GM19239 (cell line): ENCODE measurements at regions not wholly inside any gene's neighbourhood (a gene's known extent, or its start where the extent isn't known, plus 50 kb on each side); places are given as distances from the start of the nearest gene placed in this dataset.
A peak's percentile ranks its signal among the peaks of the same experiment; 100 is the strongest.

Experiments used
- DNase-seq: peaks from one replicate; pipeline ENCODE4 v3.0.0; 2011; ENCODE audit warnings: low spot score; ENCODE audit not compliant: insufficient read length
- FAIRE-seq: peaks from 2 replicates; lab custom pipeline; 2011; peaks lifted over from hg19 to GRCh38; lab: Jason Lieb, UNC

GRCh38 chr6:153583685-153584084 is 452.6 kb upstream of the RGS17 start:
- FAIRE-seq = no peak
- no peak for DNase-seq

GRCh38 chr6:153580776-153581175 is 449.7 kb upstream of the RGS17 start:
- FAIRE-seq (no peak), DNase-seq (no peak)

GRCh38 chr6:153575528-153575927 is 444.4 kb upstream of the RGS17 start:
- FAIRE-seq = no peak
- no peak for DNase-seq

- no peak for DNase-seq
- FAIRE-seq = no peak
These were observed 443.1 kb upstream of the RGS17 start for GRCh38 chr6:153574231-153574630.

GRCh38 chr6:153572371-153572770 is 441.3 kb upstream of the RGS17 start:
- FAIRE-seq (no peak), DNase-seq (no peak)

GRCh38 chr6:153568628-153569027 is 437.5 kb upstream of the RGS17 start:
- FAIRE-seq = no peak
- no peak for DNase-seq

GRCh38 chr6:153564803-153565202 is 433.7 kb upstream of the RGS17 start:
- FAIRE-seq = no peak
- no peak for DNase-seq

GRCh38 chr6:153563001-153563400 is 431.9 kb upstream of the RGS17 start:
- FAIRE-seq = no peak
- no peak for DNase-seq

GRCh38 chr6:153553627-153554026 is 422.5 kb upstream of the RGS17 start:
- FAIRE-seq = no peak
- DNase-seq = no peak

GRCh38 chr6:153539602-153540001 is 408.5 kb upstream of the RGS17 start:
- DNase-seq (no peak), FAIRE-seq (no peak)

- no peak for DNase-seq
These were observed 407.4 kb upstream of the RGS17 start for GRCh38 chr6:153538491-153538890.

GRCh38 chr6:153537422-153537821 is 406.3 kb upstream of the RGS17 start:
- FAIRE-seq (no peak), DNase-seq (no peak)

More at GRCh38 chr6:153538491-153538890, 407.4 kb upstream of the RGS17 start:
- no peak for FAIRE-seq

- FAIRE-seq = no peak
- DNase-seq = no peak
These were observed 395.4 kb upstream of the RGS17 start for GRCh38 chr6:153526479-153526878.

- DNase-seq (no peak), FAIRE-seq (no peak)
These were observed 394.9 kb upstream of the RGS17 start for GRCh38 chr6:153525998-153526397.

- no peak for DNase-seq
- no peak for FAIRE-seq
These were observed 392.3 kb upstream of the RGS17 start for GRCh38 chr6:153523390-153523789.

- DNase-seq (peak; percentile 2), FAIRE-seq (peak; percentile 73)
These were observed 380.9 kb upstream of the RGS17 start for GRCh38 chr6:153511896-153512496.

GRCh38 chr6:153503810-153504209 is 372.7 kb upstream of the RGS17 start:
- no peak for DNase-seq
- FAIRE-seq = no peak

GRCh38 chr6:153493501-153493900 is 362.4 kb upstream of the RGS17 start:
- FAIRE-seq (no peak), DNase-seq (no peak)

GRCh38 chr6:153489479-153489878 is 358.4 kb upstream of the RGS17 start:
- DNase-seq (no peak), FAIRE-seq (no peak)

- DNase-seq (no peak), FAIRE-seq (no peak)
These were observed 357.2 kb upstream of the RGS17 start for GRCh38 chr6:153488267-153488666.

GRCh38 chr6:153485072-153485471 is 354.0 kb upstream of the RGS17 start:
- DNase-seq = no peak
- no peak for FAIRE-seq

- FAIRE-seq = no peak
- DNase-seq = no peak
These were observed 353.0 kb upstream of the RGS17 start for GRCh38 chr6:153484056-153484455.

GRCh38 chr6:153476243-153476642 is 345.2 kb upstream of the RGS17 start:
- DNase-seq (no peak), FAIRE-seq (no peak)
